Stromal cell of bone marrow (primary cell): ENCODE measurements at regions not wholly inside any gene's neighbourhood (a gene's known extent, or its start where the extent isn't known, plus 50 kb on each side); places are given as distances from the start of the nearest gene placed in this dataset.

Experiments used
- DNase-seq: peaks from one replicate; pipeline ENCODE4 v3.0.0-alpha.2; 2012; ENCODE audit warnings: low read depth

DNA sequence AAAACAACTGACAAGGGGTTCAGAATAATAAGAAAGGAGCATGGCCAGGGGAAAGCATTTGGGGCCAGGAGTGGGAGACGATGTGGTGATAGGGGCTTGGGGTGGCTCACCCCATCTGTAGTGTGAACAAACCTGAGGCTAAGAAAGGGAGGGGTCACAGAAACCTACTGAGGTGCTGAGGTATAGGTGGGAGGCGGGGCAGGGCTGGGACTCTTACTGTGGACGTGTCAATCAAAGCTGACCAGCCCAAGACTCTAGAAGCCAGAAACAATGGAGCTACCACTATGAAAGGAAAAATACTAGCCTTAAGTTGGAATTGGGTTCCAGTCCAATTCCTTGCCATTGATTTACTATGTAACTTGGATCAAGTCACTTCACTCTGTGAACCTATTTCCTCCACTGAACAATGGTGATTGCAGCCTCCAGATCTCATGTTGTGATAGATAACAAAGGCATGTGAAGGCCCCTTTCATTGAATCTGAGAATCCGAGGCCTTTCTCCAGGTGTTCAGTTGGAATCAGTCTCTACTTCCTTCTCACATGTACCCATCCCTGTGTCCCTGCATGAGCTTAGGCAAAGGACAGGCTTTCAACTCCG, 260.9 kb upstream of the HES1 start:
- DNase-seq, result no peak

DNA sequence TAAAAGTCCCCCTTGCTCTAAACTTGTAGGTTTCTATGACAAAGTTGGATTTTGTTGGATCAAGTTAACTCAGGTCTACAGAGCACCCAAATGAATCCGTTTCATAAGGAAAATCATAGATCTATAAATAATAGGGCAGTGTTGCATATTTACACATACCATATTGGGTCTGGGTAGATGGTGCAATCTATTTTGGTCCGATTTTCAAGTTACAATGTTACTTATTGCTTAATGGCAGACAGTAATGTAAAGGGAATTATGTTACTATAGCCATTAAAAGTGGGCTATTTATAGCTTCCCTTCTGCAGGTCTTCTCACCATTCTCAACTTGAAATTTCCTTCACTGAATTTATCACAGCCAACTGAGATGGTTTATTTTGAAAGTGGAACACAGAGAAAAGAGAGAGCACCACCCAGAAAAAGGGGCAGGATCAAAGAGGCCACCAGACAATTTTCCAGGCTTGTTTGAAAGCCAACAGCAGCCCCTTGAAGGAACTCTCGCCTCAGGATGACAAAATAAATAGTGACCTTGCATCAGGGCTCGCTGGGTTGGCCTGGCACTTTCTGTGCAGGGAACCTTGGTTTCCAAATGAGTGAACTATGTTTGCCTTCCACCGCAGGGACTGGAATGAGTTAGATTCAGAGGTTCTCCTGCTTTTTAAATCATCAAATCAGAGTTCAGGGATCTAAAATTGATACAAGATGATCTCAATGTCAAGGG, 260.2 kb upstream of the HES1 start:
- no peak for DNase-seq

GRCh38 chr3:193879099-193879863, 256.7 kb upstream of the HES1 start:
- DNase-seq, result no peak

- DNase-seq, result no peak
These were observed 256.1 kb upstream of the HES1 start for GRCh38 chr3:193879864-193880242.

- no peak for DNase-seq
These were observed 253.9 kb upstream of the HES1 start for GRCh38 chr3:193882091-193882490.

DNA sequence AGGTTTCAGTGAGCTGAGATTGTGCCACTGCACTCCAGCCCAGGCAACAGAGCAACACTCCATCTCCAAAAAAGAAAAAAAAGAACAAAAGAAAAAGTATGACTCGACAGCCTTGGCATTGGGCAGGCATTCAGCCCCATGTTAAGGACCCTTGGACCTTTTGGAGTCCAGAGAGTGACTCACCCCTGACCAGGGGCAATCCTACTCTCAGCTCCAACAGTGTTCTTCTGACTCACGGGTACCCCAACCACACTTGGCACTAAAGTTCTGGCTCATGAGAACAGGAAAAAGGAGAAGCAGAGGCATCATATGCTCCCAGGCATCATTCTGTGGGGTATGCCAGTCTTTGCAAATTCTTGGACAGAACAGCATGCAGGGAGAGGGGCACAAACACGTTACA, 252.4 kb upstream of the HES1 start:
- DNase-seq, result peak; percentile 25

DNA sequence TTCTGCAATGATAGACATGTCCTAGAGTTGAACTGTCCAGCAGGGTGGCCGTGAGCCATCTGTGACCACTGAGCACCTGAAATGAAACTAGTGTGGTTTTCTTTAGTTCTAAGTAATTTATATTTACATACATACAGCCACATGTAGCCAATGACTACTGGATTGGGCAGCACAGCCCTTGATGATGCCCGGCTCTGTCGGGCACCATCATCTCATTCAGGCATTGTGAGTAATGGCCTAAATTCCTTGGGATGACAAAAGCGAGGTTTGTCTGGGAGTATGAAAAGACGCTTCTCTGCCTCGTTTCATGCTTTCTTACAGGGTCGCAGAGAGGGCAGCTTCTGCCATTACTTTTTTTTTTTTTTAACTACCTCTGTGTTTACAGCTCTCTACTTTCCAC, 251.9 kb upstream of the HES1 start:
- DNase-seq, result no peak

DNA sequence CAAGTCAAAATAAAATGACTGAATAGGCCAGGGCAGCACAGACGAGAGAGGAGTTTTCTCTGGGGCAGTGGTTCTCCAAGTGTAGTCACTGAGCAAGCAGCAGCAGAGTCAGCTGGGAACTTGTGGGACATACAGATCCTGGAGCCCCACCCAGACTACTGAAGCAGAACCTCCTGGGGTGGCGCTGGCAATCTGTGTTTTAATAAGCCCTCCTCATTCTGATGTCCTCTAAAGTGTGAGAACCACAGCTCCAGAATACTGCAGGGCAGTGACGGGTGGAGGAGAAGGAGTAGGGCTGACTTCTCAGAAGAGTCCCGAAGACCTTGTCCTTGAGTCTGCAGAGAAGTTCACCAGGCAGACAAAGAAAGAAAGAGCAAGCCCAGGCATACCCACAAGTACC, 251.3 kb upstream of the HES1 start:
- DNase-seq, result no peak

GRCh38 chr3:193885832-193886231, 250.1 kb upstream of the HES1 start:
- DNase-seq, result no peak

DNA sequence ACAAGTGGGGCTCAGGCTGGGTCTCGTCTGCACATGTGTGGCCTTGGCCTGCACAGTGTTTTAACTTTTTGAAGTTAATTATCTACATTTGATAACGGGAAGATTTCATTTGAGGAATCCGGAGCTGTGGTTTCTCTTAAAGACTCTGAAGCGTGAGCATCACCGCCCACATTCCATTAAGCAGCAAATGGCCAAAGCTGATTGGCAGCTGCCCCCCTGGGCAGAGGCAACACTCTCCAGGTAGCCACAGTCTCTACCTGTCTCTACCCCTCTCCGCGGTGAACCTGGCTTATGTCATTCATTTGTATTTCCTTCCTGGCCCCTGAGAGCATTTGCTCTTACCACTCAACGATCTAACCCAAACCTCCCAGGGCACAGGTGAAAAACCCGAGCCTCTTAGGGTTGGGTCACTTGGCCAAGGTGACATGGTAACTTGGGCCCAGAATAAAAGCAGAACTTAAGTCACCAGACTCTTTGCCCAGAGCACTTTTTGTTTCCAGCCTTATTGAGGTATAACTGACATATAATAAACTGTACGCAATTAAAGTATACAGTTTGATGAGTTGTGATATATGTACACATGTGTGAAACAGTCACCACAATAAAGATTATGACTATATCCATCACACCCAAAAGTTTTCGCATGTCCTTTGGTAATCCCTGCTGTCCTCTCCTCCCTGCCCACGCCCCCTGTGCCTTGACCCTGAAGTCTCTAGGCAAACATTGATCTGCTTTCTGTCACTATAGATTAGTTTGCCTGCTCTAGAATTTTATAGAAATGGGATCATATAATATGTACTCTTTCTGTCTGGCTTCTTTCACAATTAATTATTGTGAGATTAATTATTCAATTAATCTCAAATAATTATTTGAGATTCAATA, 245.7 kb upstream of the HES1 start:
- no peak for DNase-seq

DNA sequence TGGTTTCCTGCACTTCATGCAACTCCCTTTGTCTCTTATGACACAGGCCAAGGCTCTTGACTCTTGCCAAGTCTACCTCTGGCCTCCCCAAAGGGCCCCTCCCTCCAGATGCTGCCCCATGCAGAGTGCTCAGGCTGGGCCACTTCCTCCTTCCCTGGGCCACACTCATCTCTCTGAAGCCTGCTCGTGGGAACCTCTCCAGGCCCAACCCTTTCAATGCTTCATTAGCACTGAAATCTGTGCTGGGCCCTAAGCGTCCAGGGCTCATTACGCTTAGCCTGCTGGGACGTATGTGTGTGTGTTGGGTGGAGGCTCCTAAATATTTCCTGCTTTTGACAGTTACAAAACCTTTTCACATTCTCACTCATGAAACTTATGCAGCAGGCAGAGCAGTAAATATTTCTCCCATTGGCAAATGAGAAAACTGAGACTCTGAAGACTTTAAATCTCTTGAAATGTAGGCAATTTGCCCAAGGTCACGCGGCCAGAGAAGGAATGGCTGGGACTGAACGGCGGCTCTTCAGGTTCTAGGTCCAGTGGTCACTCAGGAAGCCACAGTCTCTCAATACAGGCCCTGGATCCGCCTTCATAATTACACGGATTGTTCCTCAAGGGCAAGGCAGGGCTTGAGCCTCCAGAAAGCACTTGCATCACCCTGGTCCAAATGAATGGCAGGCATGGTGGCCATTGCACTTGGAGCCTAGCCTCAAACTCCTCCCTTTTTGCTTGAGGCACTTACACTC, 241.7 kb upstream of the HES1 start:
- DNase-seq, result no peak

- no peak for DNase-seq
These were observed 240.5 kb upstream of the HES1 start for GRCh38 chr3:193895409-193895808.

DNA sequence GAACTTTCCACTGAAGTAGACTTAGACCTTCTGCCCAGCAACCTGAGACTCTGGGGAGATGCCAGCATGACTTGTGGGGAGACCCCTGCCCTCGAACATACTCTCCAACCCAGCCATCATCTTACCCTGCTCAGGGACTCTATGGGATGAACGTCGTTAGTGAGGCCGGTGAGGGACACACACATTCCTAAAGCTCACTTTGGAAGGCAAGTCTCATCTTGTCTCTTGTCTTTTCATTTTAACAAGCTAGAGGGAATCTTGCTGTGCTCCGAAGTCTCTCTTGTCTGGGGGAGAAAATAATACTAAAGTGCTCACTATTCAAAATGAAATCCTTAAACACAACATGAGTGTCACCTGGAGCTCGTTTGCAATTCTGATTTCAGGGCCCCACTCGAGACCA, 239.5 kb upstream of the HES1 start:
- no peak for DNase-seq

GRCh38 chr3:193897288-193897687, 238.7 kb upstream of the HES1 start:
- no peak for DNase-seq

DNA sequence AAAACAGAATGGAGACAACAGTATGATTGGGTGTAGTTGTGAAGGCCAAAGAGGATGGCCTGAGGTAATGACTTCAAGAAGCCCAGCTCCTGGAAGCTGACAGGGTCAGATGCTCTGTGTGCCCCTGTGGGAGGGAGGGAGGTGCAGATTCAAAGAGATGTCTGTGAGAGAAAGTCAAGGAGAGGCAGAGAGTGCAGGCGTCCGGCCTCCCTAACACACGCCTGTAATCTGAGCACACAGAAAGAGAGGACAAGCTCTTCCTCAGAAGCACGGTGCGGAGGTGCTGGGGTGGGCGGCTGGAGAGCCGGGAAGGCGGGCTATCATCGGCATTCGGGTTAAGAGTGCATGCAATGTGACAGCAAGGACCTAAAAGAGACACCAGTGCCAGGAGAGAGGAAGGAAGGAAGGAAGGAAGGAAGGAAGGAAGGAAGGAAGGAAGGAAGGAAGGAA, 238.2 kb upstream of the HES1 start:
- no peak for DNase-seq

- DNase-seq, result no peak
These were observed 236.9 kb upstream of the HES1 start for GRCh38 chr3:193899001-193899400.

- DNase-seq, result no peak
These were observed 234.9 kb upstream of the HES1 start for GRCh38 chr3:193901007-193901406.

GRCh38 chr3:193902607-193903511, 233.1 kb upstream of the HES1 start:
- no peak for DNase-seq

DNA sequence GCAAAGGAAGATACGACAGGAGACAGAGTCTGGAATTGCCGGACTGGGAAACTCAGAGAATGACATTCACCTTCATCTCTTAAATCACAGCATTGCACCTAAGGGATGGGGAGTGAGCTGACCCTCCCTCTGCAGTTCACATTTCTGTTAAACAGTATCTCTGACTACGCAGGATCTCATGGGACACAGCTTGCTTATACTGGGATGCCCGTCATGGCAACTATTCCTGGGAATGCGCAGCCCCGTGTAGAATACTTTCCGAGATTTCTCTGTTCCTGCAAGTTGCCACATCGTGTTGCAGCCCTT, 232.5 kb upstream of the HES1 start:
- DNase-seq, result no peak

GRCh38 chr3:193903966-193904365, 232.0 kb upstream of the HES1 start:
- DNase-seq, result no peak
